GM13977 (cell line): ENCODE measurements at regions not wholly inside any gene's neighbourhood (a gene's known extent, or its start where the extent isn't known, plus 50 kb on each side); places are given as distances from the start of the nearest gene placed in this dataset.

Source experiments
- DNase-seq: peaks from one replicate; pipeline ENCODE4 v3.0.0; 2012; ENCODE audit warnings: low spot score
- in situ Hi-C: fragments of 300-500 bp; cut with MboI; formaldehyde crosslinking; loops from one replicate; pipeline ENCODE4 v1.12.0; 2022; ENCODE audit warnings: low sequenced_read_pairs, low pct_unique_long_range_greater_than_20kb, mixed read lengths, inconsistent platforms; ENCODE audit not compliant: unreplicated experiment
- TF ChIP-seq, protein P1 (sequence below): IDR thresholded peaks from 2 replicates; pipeline ENCODE4 v1.5.1; 2012; ENCODE audit warnings: mild to moderate bottlenecking, control low read depth; ENCODE audit not compliant: insufficient read depth; ENCODE audit errors: extremely low read depth, missing control alignments

GRCh38 chr22:48676266-48677167, 1151.2 kb downstream of the BRD1 start:
- no peak for DNase-seq
- in situ Hi-C loops = no loop called here
- TF ChIP-seq, protein P1, sequence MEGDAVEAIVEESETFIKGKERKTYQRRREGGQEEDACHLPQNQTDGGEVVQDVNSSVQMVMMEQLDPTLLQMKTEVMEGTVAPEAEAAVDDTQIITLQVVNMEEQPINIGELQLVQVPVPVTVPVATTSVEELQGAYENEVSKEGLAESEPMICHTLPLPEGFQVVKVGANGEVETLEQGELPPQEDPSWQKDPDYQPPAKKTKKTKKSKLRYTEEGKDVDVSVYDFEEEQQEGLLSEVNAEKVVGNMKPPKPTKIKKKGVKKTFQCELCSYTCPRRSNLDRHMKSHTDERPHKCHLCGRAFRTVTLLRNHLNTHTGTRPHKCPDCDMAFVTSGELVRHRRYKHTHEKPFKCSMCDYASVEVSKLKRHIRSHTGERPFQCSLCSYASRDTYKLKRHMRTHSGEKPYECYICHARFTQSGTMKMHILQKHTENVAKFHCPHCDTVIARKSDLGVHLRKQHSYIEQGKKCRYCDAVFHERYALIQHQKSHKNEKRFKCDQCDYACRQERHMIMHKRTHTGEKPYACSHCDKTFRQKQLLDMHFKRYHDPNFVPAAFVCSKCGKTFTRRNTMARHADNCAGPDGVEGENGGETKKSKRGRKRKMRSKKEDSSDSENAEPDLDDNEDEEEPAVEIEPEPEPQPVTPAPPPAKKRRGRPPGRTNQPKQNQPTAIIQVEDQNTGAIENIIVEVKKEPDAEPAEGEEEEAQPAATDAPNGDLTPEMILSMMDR = no peak

DNA sequence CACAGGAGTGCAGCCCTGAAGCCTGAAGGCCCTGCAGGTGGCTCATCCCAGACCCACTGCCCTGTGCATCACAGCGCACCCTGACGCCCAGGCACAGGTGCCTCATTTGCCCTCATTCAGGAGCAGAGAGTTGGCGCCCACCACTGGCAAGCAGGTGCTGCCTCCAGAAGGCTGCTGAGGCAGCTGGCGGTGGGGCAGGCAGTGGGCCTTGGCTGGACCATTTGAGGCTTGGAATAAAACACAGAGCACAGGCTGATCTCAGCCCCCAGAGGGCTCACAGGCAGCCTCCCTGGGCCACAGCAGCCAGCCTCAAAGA, 1151.9 kb downstream of the BRD1 start:
- DNase-seq = no peak
- TF ChIP-seq, protein P1 = no peak
- in situ Hi-C loops = no loop called here

DNA sequence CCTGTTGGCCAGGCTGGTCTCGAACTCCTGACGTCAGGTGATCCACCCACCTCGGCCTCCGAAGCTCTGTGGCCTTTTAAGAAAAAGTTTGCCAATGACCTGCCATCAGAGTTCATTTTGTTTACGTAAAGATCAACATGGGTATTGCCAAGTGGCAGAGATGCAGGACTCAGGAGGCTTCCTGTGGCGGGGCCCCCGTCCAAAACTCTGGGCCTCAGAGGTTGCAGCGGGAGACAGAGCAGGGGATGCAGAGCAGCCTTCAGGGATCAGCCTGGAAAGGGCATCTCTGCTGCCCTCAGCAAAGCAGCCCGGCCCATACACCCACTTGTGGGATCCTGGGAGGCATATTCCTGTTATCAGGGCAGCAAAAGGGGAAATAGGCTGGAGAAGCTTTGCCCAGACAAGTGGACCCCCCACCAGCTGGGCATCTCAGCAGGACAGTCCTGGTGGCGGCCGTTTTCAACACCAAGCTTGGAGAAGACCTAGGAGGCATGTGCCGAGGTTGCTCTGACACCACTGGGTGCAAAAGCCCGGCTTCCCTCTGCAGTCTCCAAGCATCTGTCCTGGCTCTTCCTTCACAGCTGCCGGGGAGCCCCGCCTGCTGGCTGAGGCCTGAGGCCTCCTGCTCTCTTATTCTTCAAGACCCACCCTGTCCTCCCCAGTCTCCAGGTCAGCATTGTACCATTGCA, 1152.4 kb downstream of the BRD1 start:
- no peak for DNase-seq
- in situ Hi-C loops = no loop called here
- TF ChIP-seq, protein P1 = no peak

DNA sequence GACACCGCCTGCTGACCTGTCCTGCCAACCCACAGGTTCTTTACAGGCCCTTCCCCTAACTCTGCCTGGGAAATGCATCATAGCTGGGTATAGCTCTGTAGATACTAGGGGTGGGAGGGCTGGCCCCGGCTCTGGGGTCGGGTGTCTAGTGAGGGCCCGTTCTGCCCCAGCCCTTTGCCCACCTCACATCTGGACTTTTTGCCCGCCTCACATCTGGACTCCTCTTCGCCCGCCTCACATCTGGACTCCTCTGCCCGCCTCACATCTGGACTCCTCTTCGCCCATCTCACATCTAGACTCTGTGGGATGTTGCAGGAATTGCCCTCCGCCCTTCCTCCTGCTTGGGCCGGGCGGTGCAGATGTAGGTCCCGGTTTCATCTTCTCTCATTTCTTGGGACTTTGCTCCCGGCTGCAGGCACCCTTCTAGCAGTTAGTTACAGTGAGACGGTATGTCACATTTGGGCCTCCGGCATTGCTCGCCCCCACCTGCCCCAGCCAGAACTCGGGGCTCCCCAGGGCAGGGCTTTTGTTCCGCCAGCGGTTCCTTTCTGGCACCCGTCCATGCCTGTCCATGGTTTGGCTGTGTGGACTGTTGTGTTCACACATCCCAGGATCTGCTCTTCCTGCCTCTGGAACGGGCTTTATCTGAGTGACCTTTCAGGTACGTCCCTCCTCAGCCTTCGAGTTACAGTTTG, 1153.7 kb downstream of the BRD1 start:
- TF ChIP-seq, protein P1 = no peak
- DNase-seq = no peak
- in situ Hi-C loops = no loop called here

- DNase-seq = no peak
- TF ChIP-seq, protein P1 = no peak
- in situ Hi-C loops = no loop called here
Measured at GRCh38 chr22:48672387-48672786, 1155.3 kb downstream of the BRD1 start.

DNA sequence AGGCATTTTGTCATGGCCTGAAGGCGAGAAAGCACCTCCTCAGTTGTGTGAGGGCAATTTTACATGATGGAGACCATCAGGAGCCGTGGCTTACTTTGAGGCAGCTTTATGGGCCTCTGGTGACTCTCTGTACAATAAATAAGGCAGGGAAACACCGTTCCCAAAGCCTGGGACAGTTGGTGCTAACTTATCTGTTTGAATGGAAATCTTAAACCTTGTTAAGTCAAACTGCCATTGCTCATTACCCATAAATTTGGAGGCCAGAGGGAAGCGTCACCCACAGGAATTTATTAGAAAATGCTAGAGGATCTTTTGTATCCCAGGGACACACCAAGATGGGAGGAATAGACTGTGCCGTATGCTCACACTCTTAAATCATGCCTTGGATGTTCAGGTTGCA, 1156.9 kb downstream of the BRD1 start:
- in situ Hi-C loops = no loop called here
- no peak for DNase-seq
- TF ChIP-seq, protein P1 = no peak
